ENCODE measurements at regions not wholly inside any gene's neighbourhood (a gene's known extent, or its start where the extent isn't known, plus 50 kb on each side); places are given as distances from the start of the nearest gene placed in this dataset.

GRCh38 chr3:4019501-4019900 lies 220.3 kb downstream of the LRRN1 start:
- H3K4me3 ChIP-seq (ENCODE audit: low read depth, low read length), result no peak overlapping the region
- no peak for TF ChIP-seq CTCF (conservative IDR thresholded peaks at IDR 0.05; ENCODE audit: low read depth, low read length)
- no peak for DNase-seq (ENCODE audit: low read depth)

- H3K4me3 ChIP-seq (ENCODE audit: low read depth, low read length), result no peak overlapping the region
- DNase-seq (ENCODE audit: low read depth), result no peak
- no peak for TF ChIP-seq CTCF (conservative IDR thresholded peaks at IDR 0.05; ENCODE audit: low read depth, low read length)
These were observed 221.9 kb downstream of the LRRN1 start for GRCh38 chr3:4021162-4021561.

- H3K4me3 ChIP-seq (ENCODE audit: low read depth, low read length), result no peak overlapping the region
- no peak for DNase-seq (ENCODE audit: low read depth)
- no peak for TF ChIP-seq CTCF (conservative IDR thresholded peaks at IDR 0.05; ENCODE audit: low read depth, low read length)
These were observed 229.9 kb downstream of the LRRN1 start for GRCh38 chr3:4029135-4029534.

- no peak overlapping the region for H3K4me3 ChIP-seq (ENCODE audit: low read depth, low read length)
- TF ChIP-seq CTCF (conservative IDR thresholded peaks at IDR 0.05; ENCODE audit: low read depth, low read length), result no peak
- no peak for DNase-seq (ENCODE audit: low read depth)
These were observed 231.4 kb downstream of the LRRN1 start for GRCh38 chr3:4030624-4031023.

GRCh38 chr3:4033296-4033695 lies 234.1 kb downstream of the LRRN1 start:
- H3K4me3 ChIP-seq (ENCODE audit: low read depth, low read length), result no peak overlapping the region
- no peak for DNase-seq (ENCODE audit: low read depth)
- no peak for TF ChIP-seq CTCF (conservative IDR thresholded peaks at IDR 0.05; ENCODE audit: low read depth, low read length)

GRCh38 chr3:4036046-4036445 lies 236.8 kb downstream of the LRRN1 start:
- no peak overlapping the region for H3K4me3 ChIP-seq (ENCODE audit: low read depth, low read length)
- DNase-seq (ENCODE audit: low read depth), result no peak
- no peak for TF ChIP-seq CTCF (conservative IDR thresholded peaks at IDR 0.05; ENCODE audit: low read depth, low read length)

- DNase-seq (ENCODE audit: low read depth), result no peak
- H3K4me3 ChIP-seq (ENCODE audit: low read depth, low read length), result no peak overlapping the region
- TF ChIP-seq CTCF (conservative IDR thresholded peaks at IDR 0.05; ENCODE audit: low read depth, low read length), result no peak
These were observed 239.1 kb downstream of the LRRN1 start for GRCh38 chr3:4038351-4038750.
